ENCODE measurements at regions not wholly inside any gene's neighbourhood (a gene's known extent, or its start where the extent isn't known, plus 50 kb on each side); places are given as distances from the start of the nearest gene placed in this dataset.

- TF ChIP-seq CTCF (IDR thresholded peaks at IDR 0.05) (no peak), POLR2AphosphoS5 (IDR thresholded peaks at IDR 0.05) (no peak), POLR2A (IDR thresholded peaks at IDR 0.05) (no peak)
These were observed 136.4 kb upstream of the TAC1 start for GRCh38 chr7:97595439-97595838.
